ENCODE measurements at regions not wholly inside any gene's neighbourhood (a gene's known extent, or its start where the extent isn't known, plus 50 kb on each side); places are given as distances from the start of the nearest gene placed in this dataset.

- Histone ChIP-seq H3K9me3 (ENCODE audit: insufficient read depth, low read depth, low read length) (no peaks in the 10 kb centered on the region), H3K9ac (ENCODE audit: low read length) (no peak overlapping the region), H3K4me2 (ENCODE audit: low read length) (no peak overlapping the region), H3K27me3 (ENCODE audit: insufficient read depth, low read length) (no peaks in the 10 kb centered on the region), H3K4me3 (ENCODE audit: insufficient read depth, low read depth, low read length) (no peak overlapping the region), H2AFZ (ENCODE audit: low read depth, low read length) (no peak overlapping the region), H3K36me3 (ENCODE audit: insufficient read depth, low read length) (no peaks in the 10 kb centered on the region), H3K27ac (ENCODE audit: low read depth, low read length) (no peak overlapping the region), H3K79me2 (ENCODE audit: insufficient read depth, low read length) (no peaks in the 10 kb centered on the region), H3K4me1 (ENCODE audit: insufficient read depth, low read length) (no peaks in the 10 kb centered on the region), H4K20me1 (ENCODE audit: insufficient read depth, low read length) (no peaks in the 10 kb centered on the region)
- Mint-ChIP-seq H3K4me1 (ENCODE audit: low read depth, unreplicated experiment) (no peaks in the 10 kb centered on the region), H3K4me3 (ENCODE audit: unreplicated experiment) (no peak overlapping the region), H3K27me3 (ENCODE audit: low read depth, unreplicated experiment) (peaks cover 4% of the 10 kb centered on the region), H3K36me3 (ENCODE audit: low read depth, unreplicated experiment) (no peaks in the 10 kb centered on the region), H3K9me3 (ENCODE audit: unreplicated experiment) (peaks cover 6% of the 10 kb centered on the region), H3K27ac (ENCODE audit: unreplicated experiment) (no peak overlapping the region)
- DNase-seq (ENCODE audit: low read depth) (peak; percentile 7), FAIRE-seq (no peak)
- TF ChIP-seq CTCF (IDR thresholded peaks at IDR 0.05; ENCODE audit: insufficient read depth, low read depth, low read length) (no peak), EZH2 (IDR thresholded peaks at IDR 0.05; ENCODE audit: insufficient read depth, low read length) (no peak)
Observed at GRCh38 chr13:109481040-109481439, 305.3 kb downstream of the IRS2 start.

- H3K4me3 ChIP-seq (ENCODE audit: insufficient read depth, low read depth, low read length), result no peak overlapping the region
- Mint-ChIP-seq H3K4me1 (ENCODE audit: low read depth, unreplicated experiment) (no peaks in the 10 kb centered on the region), H3K27ac (ENCODE audit: unreplicated experiment) (no peak overlapping the region), H3K27me3 (ENCODE audit: low read depth, unreplicated experiment) (peaks cover 4% of the 10 kb centered on the region), H3K9me3 (ENCODE audit: unreplicated experiment) (peaks cover 6% of the 10 kb centered on the region), H3K4me3 (ENCODE audit: unreplicated experiment) (no peak overlapping the region), H3K36me3 (ENCODE audit: low read depth, unreplicated experiment) (no peaks in the 10 kb centered on the region)
- H3K9ac ChIP-seq (ENCODE audit: low read length), result no peak overlapping the region
- H2AFZ ChIP-seq (ENCODE audit: low read depth, low read length), result no peak overlapping the region
- no peaks in the 10 kb centered on the region for H3K27me3 ChIP-seq (ENCODE audit: insufficient read depth, low read length)
- TF ChIP-seq EZH2 (IDR thresholded peaks at IDR 0.05; ENCODE audit: insufficient read depth, low read length) (no peak), CTCF (IDR thresholded peaks at IDR 0.05; ENCODE audit: insufficient read depth, low read depth, low read length) (no peak)
- H3K4me1 ChIP-seq (ENCODE audit: insufficient read depth, low read length), result no peaks in the 10 kb centered on the region
- H3K36me3 ChIP-seq (ENCODE audit: insufficient read depth, low read length), result no peaks in the 10 kb centered on the region
- no peaks in the 10 kb centered on the region for H3K79me2 ChIP-seq (ENCODE audit: insufficient read depth, low read length)
- H3K4me2 ChIP-seq (ENCODE audit: low read length), result no peak overlapping the region
- no peak for FAIRE-seq
- no peaks in the 10 kb centered on the region for H3K9me3 ChIP-seq (ENCODE audit: insufficient read depth, low read depth, low read length)
- no peaks in the 10 kb centered on the region for H4K20me1 ChIP-seq (ENCODE audit: insufficient read depth, low read length)
- peak; percentile 30 for DNase-seq (ENCODE audit: low read depth)
- H3K27ac ChIP-seq (ENCODE audit: low read depth, low read length), result no peak overlapping the region
Observed at GRCh38 chr13:109480011-109480955, 306.1 kb downstream of the IRS2 start.

- peaks cover 4% of the 10 kb centered on the region for H3K27me3 Mint-ChIP-seq (ENCODE audit: low read depth, unreplicated experiment)
- no peak for DNase-seq (ENCODE audit: low read depth)
- H3K27me3 ChIP-seq (ENCODE audit: insufficient read depth, low read length), result no peaks in the 10 kb centered on the region
- no peaks in the 10 kb centered on the region for H3K4me1 Mint-ChIP-seq (ENCODE audit: low read depth, unreplicated experiment)
- no peaks in the 10 kb centered on the region for H3K9me3 ChIP-seq (ENCODE audit: insufficient read depth, low read depth, low read length)
- H3K4me1 ChIP-seq (ENCODE audit: insufficient read depth, low read length), result no peaks in the 10 kb centered on the region
- no peak for TF ChIP-seq CTCF (IDR thresholded peaks at IDR 0.05; ENCODE audit: insufficient read depth, low read depth, low read length)
- no peaks in the 10 kb centered on the region for H3K79me2 ChIP-seq (ENCODE audit: insufficient read depth, low read length)
- H3K9me3 Mint-ChIP-seq (ENCODE audit: unreplicated experiment), result peaks cover 6% of the 10 kb centered on the region
- H3K4me3 ChIP-seq (ENCODE audit: insufficient read depth, low read depth, low read length), result no peak overlapping the region
- no peak overlapping the region for H3K27ac Mint-ChIP-seq (ENCODE audit: unreplicated experiment)
- no peaks in the 10 kb centered on the region for H3K36me3 Mint-ChIP-seq (ENCODE audit: low read depth, unreplicated experiment)
- no peaks in the 10 kb centered on the region for H3K36me3 ChIP-seq (ENCODE audit: insufficient read depth, low read length)
- H4K20me1 ChIP-seq (ENCODE audit: insufficient read depth, low read length), result no peaks in the 10 kb centered on the region
- FAIRE-seq, result no peak
- no peak overlapping the region for H3K4me3 Mint-ChIP-seq (ENCODE audit: unreplicated experiment)
- H3K27ac ChIP-seq (ENCODE audit: low read depth, low read length), result no peak overlapping the region
- no peak overlapping the region for H3K9ac ChIP-seq (ENCODE audit: low read length)
- no peak overlapping the region for H3K4me2 ChIP-seq (ENCODE audit: low read length)
- no peak overlapping the region for H2AFZ ChIP-seq (ENCODE audit: low read depth, low read length)
Observed at GRCh38 chr13:109479534-109479933, 306.8 kb downstream of the IRS2 start.
